GM18526 (cell line): ENCODE measurements at regions not wholly inside any gene's neighbourhood (a gene's known extent, or its start where the extent isn't known, plus 50 kb on each side); places are given as distances from the start of the nearest gene placed in this dataset.

ENCODE experiments used
- POLR2A ChIP-seq: IDR thresholded peaks from 3 replicates; pipeline ENCODE4 v1.6.1; 2011; ENCODE audit not compliant: insufficient read length; ENCODE audit errors: extremely low read depth

DNA sequence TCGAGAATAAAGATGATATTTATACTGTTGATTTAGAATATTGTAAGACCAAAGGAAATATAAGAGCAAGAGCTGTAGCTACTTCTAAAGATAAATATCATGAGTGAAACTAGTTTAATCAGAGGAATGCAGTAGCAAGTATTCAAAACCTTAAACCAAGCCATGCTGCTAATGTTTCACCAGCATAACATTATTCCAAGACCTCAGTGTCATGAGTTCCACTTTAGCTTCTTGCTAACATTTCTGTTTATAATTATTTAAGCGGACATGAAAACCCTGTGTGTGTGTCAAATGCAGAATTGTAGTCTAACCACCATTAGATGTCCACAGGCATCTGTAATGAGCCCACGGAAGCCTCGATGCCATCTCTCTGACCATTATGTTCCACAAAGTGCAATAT, 752.6 kb upstream of the MARCKS start:
- no peak for TF ChIP-seq POLR2A

GRCh38 chr6:113104951-113105350, 752.2 kb upstream of the MARCKS start:
- TF ChIP-seq POLR2A = no peak

GRCh38 chr6:113110211-113110610, 746.9 kb upstream of the MARCKS start:
- TF ChIP-seq POLR2A = no peak

DNA sequence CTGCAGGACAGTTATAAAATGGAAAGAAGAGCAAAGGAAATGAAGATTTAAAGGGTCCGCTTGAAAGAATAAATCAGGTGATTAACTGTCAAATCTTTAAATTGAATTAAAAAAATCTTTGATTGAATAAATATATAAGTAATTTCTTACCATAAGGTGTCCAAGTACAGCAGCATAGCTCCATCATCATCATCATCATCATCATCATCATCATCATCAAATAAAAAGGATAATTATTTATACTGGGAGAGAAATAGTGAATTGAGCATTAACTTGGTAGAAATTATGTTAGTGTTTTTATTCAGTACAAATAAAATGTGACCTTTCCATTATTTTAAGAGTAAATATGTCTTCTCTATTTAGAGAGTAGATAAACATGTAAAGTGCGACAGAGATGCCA, 745.6 kb upstream of the MARCKS start:
- TF ChIP-seq POLR2A = no peak

DNA sequence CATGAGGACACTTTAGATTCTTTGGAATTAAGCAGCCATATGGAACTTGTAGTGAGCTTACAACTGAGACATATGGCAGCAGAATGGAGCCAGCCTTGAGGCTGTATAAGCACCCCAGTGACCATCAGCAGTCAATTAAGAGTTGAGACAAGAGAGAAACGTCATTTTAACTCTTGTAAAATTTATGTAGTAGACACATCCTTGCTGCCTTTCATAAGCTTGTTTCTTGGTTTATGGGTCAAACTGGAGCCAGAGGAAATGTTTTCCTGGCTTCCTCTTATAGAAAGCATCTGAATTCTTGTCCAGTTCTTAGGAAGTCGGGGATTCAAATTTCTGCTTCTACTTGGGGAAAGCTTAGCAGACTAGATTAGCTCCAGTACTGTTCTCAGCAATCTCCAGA, 745.1 kb upstream of the MARCKS start:
- no peak for TF ChIP-seq POLR2A

GRCh38 chr6:113115196-113115595, 741.9 kb upstream of the MARCKS start:
- no peak for TF ChIP-seq POLR2A

DNA sequence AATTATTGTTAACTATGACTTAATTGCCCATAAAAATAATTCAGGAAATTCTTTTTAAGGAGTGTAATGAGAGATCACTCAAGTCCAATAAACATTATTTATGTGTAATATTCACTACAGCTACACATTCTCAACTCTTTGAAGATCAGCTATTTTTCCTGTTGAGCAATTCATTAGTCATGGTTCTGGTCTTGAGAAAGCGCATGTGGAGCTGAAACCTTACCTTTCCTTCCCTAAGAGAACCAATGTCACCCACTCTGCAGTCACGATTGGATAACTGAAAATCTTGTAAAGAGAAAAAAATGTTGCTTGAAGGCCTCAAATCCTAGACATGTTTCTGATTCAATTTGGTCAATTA, 736.9 kb upstream of the MARCKS start:
- no peak for TF ChIP-seq POLR2A

DNA sequence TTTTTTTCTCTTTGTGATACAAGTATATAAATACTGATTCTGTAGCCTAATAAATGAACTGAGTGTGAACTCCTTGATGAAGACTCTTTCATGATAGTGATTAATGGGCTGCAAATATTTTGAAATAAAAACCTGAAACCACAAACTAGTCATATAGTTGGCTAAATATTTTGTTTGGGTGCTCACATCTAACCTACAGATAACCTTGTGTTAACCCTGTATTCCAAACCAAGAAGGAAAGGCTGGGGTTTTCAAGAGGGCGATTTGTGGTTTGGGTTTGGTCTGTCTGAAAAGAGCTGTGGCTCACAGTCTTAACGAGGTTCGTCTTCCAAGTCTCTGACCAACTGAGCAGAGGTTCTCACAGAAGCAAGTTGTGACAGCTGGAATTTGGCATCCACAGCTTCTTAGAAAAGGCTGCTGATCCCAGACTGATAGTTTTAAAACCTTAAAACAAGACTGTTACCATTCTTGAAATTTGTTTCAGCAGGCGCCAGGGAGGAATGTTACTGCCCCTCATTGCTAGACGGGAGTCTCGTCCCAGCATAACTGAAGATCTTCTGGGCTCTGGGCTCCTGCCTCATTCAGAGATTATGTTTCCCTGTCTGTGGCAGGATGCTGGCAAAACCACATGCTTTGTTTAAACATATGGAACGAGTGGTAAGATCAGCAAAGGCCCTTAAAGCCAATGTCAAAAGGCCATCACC, 736.4 kb upstream of the MARCKS start:
- no peak for TF ChIP-seq POLR2A

DNA sequence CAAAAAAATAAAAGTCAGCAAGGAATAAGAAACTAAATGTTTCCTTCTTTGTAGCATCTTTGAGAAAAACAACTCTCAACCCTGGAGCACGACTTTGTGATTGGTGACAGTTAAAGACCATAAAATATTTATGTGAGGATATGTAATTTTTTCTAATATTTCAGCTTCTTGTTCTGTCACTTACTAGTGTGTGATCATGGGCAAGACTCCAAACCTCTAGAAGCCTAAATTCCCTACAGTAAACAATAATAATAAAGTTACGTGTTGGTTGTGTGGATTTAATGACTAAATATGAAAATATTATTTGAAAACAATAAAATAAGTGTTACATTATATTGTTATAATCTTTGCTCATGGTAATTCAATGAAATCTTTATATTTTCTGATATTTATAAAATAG, 735.6 kb upstream of the MARCKS start:
- TF ChIP-seq POLR2A = no peak

DNA sequence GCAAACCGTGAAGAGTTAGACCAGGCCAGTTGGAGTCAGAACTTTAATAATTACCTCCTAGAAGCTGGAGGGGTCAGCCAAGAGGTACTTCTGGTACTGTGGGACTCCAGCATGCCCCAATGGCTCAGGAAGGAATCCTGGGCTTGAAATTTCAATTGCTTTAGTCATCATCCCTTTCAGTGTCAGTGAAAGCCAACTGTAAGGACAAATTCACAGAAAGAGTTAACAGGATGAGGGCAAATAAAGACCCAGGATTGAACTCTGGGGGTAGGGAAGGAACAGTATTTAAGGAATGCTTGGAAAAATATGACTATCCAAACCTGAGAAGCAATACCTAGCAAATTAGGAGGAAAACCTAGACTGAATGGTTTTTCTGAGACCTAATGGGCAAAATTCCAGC, 735.1 kb upstream of the MARCKS start:
- TF ChIP-seq POLR2A = no peak

GRCh38 chr6:113125626-113126025, 731.5 kb upstream of the MARCKS start:
- TF ChIP-seq POLR2A = no peak

DNA sequence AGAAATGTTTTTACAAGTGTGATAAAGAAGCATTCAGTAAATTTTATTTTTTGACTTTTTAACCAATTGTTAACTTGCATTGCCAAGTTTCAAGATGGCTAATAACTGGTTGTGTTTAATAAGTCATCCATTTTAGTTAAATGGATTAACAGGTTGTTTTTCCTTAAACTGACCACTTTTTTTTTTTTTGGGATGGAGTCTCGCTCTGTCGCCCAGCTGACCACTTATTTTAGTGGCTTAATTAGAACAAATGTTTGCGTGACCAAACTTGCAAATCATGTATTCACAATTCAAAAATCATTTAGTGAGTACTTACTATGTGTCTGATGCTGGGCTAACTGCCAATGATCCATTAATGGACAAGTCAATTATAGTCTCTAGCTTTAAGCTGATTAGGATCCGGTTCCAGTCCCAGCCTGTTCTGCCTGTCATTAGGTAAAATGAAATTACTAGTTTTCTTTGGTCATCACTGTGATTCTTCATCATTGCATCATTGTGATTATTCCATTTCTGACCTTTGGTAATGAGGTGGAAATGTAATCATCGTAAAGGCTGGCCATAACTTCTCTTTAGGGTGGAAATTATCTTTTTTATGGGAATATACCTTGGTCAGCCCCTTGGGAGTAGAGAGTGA, 729.2 kb upstream of the MARCKS start:
- no peak for TF ChIP-seq POLR2A

DNA sequence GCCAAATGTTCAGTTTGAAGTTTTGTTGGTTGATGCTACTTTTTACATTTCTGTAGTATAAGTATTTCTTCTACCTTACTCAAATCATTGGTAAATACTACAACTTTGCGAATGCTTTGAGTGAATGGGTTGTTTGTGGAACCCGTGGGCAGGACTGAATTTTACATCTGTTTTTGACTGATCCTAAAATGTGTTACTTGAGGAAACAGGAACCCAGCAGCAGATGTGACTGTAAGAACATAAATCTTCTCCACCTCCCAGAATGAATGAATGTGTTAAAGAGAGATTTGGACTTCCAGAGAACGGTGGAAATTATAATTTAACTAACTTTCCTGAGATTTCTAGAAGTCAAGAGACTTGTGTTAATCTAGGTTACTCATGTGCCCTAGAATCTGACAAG, 728.5 kb upstream of the MARCKS start:
- TF ChIP-seq POLR2A = no peak

- no peak for TF ChIP-seq POLR2A
Observed at GRCh38 chr6:113129991-113130390, 727.2 kb upstream of the MARCKS start.

- no peak for TF ChIP-seq POLR2A
Observed at GRCh38 chr6:113137426-113137825, 719.7 kb upstream of the MARCKS start.

- TF ChIP-seq POLR2A = no peak
Observed at GRCh38 chr6:113140721-113141120, 716.4 kb upstream of the MARCKS start.

GRCh38 chr6:113141901-113142300, 715.2 kb upstream of the MARCKS start:
- TF ChIP-seq POLR2A = no peak
